SU-DHL-6 (cell line): ENCODE measurements at regions not wholly inside any gene's neighbourhood (a gene's known extent, or its start where the extent isn't known, plus 50 kb on each side); places are given as distances from the start of the nearest gene placed in this dataset.

ENCODE experiments used
- H2AFZ ChIP-seq: fragments of 200-600 bp; sonication (generic); 2 replicates; pipeline ENCODE4 v1.6.1; 2014; ENCODE audit warnings: low read depth, mild to moderate bottlenecking, moderate library complexity, mixed read lengths, antibody characterized with exemption, low read length; ENCODE audit not compliant: severe bottlenecking
- H3F3A ChIP-seq: fragments of 200-600 bp; shearing (Covaris generic); 2 replicates; pipeline ENCODE4 v1.6.0; 2016; ENCODE audit warnings: antibody characterized with exemption, mild to moderate bottlenecking; ENCODE audit not compliant: insufficient read depth
- H3K27ac ChIP-seq: fragments of 200-600 bp; sonication (generic); 2 replicates; pipeline ENCODE4 v1.5.1; 2016; ENCODE audit warnings: low read depth, mild to moderate bottlenecking, low read length, moderate library complexity, mixed read lengths
- H3K27me3 ChIP-seq: fragments of 200-600 bp; sonication (generic), shearing (Covaris generic); 2 replicates; pipeline ENCODE4 v1.6.0; 2014; ENCODE audit warnings: mild to moderate bottlenecking, low read length
- H3K36me3 ChIP-seq: fragments of 200-600 bp; sonication (generic); 2 replicates; pipeline ENCODE4 v1.6.1; 2014; ENCODE audit warnings: mild to moderate bottlenecking, low read length, mixed read lengths
- H3K4me2 ChIP-seq: fragments of 300-600, 200-600 bp; shearing (Covaris generic), sonication (generic); 2 replicates; pipeline ENCODE4 v1.6.0; 2014; ENCODE audit warnings: low read length, low read depth, mild to moderate bottlenecking; ENCODE audit not compliant: poor library complexity, severe bottlenecking
- H3K4me3 ChIP-seq: fragments of 200-600 bp; sonication (generic); 2 replicates; pipeline ENCODE4 v1.5.1; 2014; ENCODE audit warnings: antibody characterized with exemption, low read length, mild to moderate bottlenecking, mixed read lengths; ENCODE audit not compliant: insufficient read depth, poor library complexity, severe bottlenecking
- H3K79me2 ChIP-seq: fragments of 200-600 bp; sonication (generic); 2 replicates; pipeline ENCODE4 v1.6.1; 2014; ENCODE audit warnings: mild to moderate bottlenecking, low read length, moderate library complexity; ENCODE audit not compliant: insufficient read depth
- H3K9ac ChIP-seq: fragments of 200-600 bp; sonication (generic); 2 replicates; pipeline ENCODE4 v1.7.0; 2014; ENCODE audit warnings: mild to moderate bottlenecking, low read length
- H3K9me2 ChIP-seq: fragments of 200-600 bp; sonication (generic); replicated peaks from 2 replicates; pipeline ENCODE4 v1.6.1; 2014; ENCODE audit warnings: low read length; ENCODE audit not compliant: insufficient read depth
- H3K9me3 ChIP-seq: fragments of 200-600 bp; sonication (generic); 2 replicates; pipeline ENCODE4 v1.6.1; 2014; ENCODE audit warnings: low read length, mixed read lengths; ENCODE audit not compliant: insufficient read depth
- H4K20me1 ChIP-seq: fragments of 200-600 bp; sonication (generic); 2 replicates; pipeline ENCODE4 v1.6.1; 2014; ENCODE audit warnings: low read depth, mild to moderate bottlenecking, antibody characterized with exemption, low read length, moderate library complexity, mixed read lengths
- EZH2phosphoT487 ChIP-seq: fragments of 200-600 bp; sonication (generic), shearing (Covaris generic); conservative IDR thresholded peaks from 2 replicates; pipeline ENCODE4 v1.6.1; 2018; ENCODE audit warnings: mild to moderate bottlenecking, antibody characterized with exemption, low read length, moderate library complexity, mixed read lengths
- TF ChIP-seq, protein P1 (sequence below): fragments of 200-600 bp; sonication (generic); IDR thresholded peaks from one replicate; pipeline ENCODE4 v1.5.1; 2017; ENCODE audit warnings: antibody characterized with exemption, mild to moderate bottlenecking, low read length, moderate library complexity; ENCODE audit not compliant: insufficient read depth, poor library complexity, severe bottlenecking

DNA sequence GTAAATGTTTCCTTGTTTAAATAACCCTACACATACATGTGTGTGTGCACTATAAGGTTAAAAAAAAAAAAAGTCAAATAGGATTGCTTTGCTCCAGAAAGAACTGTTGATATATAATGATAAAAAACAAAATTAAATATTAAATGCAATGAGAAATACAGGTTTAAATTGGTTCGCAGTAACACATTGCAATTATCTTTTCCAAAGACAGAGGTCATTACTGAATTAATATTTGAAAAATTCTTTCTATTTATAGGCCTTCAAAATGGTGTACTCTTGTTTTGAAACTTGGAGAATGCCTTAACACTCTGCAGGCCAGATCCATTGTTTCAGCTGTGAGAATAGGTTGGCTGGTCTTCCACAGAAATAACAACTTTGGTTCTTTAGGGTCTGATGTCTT is 319.0 kb upstream of the NUDT12 start:
- H3F3A ChIP-seq: no peaks in the 10 kb centered on the region
- H3K9me3 ChIP-seq: no peaks in the 10 kb centered on the region
- H4K20me1 ChIP-seq: no peaks in the 10 kb centered on the region
- H3K9me2 ChIP-seq: no peaks in the 10 kb centered on the region
- H3K79me2 ChIP-seq: no peaks in the 10 kb centered on the region
- no peak overlapping the region for H3K4me3 ChIP-seq
- no peaks in the 10 kb centered on the region for H3K27me3 ChIP-seq
- H3K9ac ChIP-seq: no peak overlapping the region
- no peak overlapping the region for H3K27ac ChIP-seq
- no peak overlapping the region for H2AFZ ChIP-seq
- no peak overlapping the region for H3K4me2 ChIP-seq
- TF ChIP-seq EZH2phosphoT487: no peak
- TF ChIP-seq, protein P1, sequence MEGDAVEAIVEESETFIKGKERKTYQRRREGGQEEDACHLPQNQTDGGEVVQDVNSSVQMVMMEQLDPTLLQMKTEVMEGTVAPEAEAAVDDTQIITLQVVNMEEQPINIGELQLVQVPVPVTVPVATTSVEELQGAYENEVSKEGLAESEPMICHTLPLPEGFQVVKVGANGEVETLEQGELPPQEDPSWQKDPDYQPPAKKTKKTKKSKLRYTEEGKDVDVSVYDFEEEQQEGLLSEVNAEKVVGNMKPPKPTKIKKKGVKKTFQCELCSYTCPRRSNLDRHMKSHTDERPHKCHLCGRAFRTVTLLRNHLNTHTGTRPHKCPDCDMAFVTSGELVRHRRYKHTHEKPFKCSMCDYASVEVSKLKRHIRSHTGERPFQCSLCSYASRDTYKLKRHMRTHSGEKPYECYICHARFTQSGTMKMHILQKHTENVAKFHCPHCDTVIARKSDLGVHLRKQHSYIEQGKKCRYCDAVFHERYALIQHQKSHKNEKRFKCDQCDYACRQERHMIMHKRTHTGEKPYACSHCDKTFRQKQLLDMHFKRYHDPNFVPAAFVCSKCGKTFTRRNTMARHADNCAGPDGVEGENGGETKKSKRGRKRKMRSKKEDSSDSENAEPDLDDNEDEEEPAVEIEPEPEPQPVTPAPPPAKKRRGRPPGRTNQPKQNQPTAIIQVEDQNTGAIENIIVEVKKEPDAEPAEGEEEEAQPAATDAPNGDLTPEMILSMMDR: no peak
- no peaks in the 10 kb centered on the region for H3K36me3 ChIP-seq

DNA sequence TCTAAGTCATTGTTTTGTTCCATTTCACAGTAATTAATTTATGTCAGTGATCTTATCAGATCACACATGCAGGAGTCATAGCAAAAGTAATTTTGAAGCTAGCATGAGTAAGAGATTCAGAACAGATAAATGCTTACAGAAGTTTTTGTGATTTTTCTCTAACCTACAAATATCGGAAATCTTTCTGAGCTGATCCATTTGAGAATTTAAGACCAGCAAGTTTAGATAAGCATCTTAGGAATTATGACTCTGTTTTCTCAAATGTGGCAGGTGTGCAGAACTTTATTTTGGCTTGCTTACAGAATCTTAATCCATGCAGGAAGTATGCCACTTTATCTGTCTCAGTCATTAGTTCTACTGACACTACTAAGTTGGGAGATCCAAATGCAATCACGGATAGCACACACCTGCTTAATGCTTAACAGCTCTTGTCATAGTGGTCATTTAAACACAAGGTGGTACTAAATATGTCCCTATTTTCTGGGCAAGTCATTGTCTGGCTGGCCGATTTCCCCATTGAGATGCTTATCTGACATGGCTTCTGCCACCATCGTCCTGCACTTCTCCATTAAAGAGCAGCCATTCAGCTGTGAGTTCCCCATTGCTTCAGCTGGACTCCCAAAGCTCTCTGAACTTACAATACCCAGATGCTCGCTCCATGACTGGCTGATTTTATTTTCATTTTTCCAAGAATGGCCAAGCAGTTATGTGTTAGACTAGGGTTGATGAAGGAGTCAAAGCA is 305.4 kb upstream of the NUDT12 start:
- no peak overlapping the region for H3K4me2 ChIP-seq
- no peak overlapping the region for H3K9ac ChIP-seq
- no peak overlapping the region for H3K27ac ChIP-seq
- H2AFZ ChIP-seq: no peak overlapping the region
- TF ChIP-seq, protein P1: no peak
- no peak for TF ChIP-seq EZH2phosphoT487
- no peaks in the 10 kb centered on the region for H3K36me3 ChIP-seq
- H3K9me2 ChIP-seq: no peaks in the 10 kb centered on the region
- no peaks in the 10 kb centered on the region for H3K27me3 ChIP-seq
- no peaks in the 10 kb centered on the region for H3F3A ChIP-seq
- no peaks in the 10 kb centered on the region for H3K9me3 ChIP-seq
- H4K20me1 ChIP-seq: no peaks in the 10 kb centered on the region
- no peak overlapping the region for H3K4me3 ChIP-seq
- no peaks in the 10 kb centered on the region for H3K79me2 ChIP-seq

DNA sequence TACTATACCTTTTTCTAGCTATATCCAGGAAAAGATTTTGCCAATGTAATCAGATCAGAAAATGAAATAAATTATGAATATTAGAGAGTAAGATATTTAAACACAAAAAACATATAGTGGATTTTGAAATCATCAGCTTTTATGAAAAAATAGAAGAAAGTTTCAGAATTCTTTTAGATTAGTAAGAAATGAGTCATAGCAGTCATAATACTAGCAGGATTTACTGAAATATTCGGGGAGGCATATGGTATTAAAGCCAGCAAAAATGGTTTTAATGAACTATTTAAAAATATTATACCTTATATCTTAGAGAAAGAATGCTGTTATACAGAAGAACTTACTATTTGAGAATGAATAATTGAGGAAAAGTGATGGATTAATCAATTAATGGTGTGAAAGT is 303.6 kb upstream of the NUDT12 start:
- H3K36me3 ChIP-seq: no peaks in the 10 kb centered on the region
- no peaks in the 10 kb centered on the region for H4K20me1 ChIP-seq
- no peak overlapping the region for H3K4me2 ChIP-seq
- H2AFZ ChIP-seq: no peak overlapping the region
- H3F3A ChIP-seq: no peaks in the 10 kb centered on the region
- no peaks in the 10 kb centered on the region for H3K9me2 ChIP-seq
- no peaks in the 10 kb centered on the region for H3K79me2 ChIP-seq
- no peaks in the 10 kb centered on the region for H3K27me3 ChIP-seq
- TF ChIP-seq EZH2phosphoT487: no peak
- no peak overlapping the region for H3K27ac ChIP-seq
- H3K9me3 ChIP-seq: no peaks in the 10 kb centered on the region
- H3K9ac ChIP-seq: no peak overlapping the region
- no peak overlapping the region for H3K4me3 ChIP-seq

DNA sequence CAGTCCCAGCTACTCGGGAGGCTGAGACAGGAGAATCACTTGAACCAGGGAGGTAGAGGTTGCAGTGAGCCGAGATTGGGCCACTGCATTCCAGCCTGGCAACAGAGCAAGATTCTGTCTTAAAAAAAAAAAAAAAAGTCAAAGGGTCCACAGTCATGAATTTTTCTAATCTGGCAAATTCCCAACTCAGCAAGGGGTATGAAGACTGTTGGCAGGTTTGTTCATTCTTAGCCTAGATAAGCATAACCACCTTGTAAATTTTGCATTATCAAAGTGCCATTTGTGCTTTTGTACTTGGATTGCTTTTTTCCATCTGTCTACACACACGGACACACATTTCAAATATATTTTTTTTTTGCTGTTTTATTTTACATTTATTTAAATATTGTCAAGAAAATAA is 299.8 kb upstream of the NUDT12 start:
- Histone ChIP-seq H3K9ac (no peak overlapping the region), H4K20me1 (no peaks in the 10 kb centered on the region), H3K27ac (no peak overlapping the region), H3K36me3 (no peaks in the 10 kb centered on the region), H3K27me3 (no peaks in the 10 kb centered on the region), H3K9me2 (no peaks in the 10 kb centered on the region; the same call in 1 of the 2 replicates), H3K79me2 (no peaks in the 10 kb centered on the region), H3K4me3 (no peak overlapping the region), H3F3A (no peaks in the 10 kb centered on the region), H2AFZ (no peak overlapping the region), H3K9me3 (no peaks in the 10 kb centered on the region), H3K4me2 (no peak overlapping the region)
- TF ChIP-seq, protein P1: no peak
- no peak for TF ChIP-seq EZH2phosphoT487
